C4-2B (cell line): ENCODE measurements at regions not wholly inside any gene's neighbourhood (a gene's known extent, or its start where the extent isn't known, plus 50 kb on each side); places are given as distances from the start of the nearest gene placed in this dataset.

Experiments used
- ZFX ChIP-seq: fragments of 450-650 bp; IDR thresholded peaks from 2 replicates; pipeline ENCODE4 v1.6.1; 2017
- TF ChIP-seq, protein P1 (sequence below): fragments of 450-650 bp; conservative IDR thresholded peaks from 2 replicates; pipeline ENCODE4 v1.5.1; 2017; ENCODE audit warnings: mild to moderate bottlenecking

DNA sequence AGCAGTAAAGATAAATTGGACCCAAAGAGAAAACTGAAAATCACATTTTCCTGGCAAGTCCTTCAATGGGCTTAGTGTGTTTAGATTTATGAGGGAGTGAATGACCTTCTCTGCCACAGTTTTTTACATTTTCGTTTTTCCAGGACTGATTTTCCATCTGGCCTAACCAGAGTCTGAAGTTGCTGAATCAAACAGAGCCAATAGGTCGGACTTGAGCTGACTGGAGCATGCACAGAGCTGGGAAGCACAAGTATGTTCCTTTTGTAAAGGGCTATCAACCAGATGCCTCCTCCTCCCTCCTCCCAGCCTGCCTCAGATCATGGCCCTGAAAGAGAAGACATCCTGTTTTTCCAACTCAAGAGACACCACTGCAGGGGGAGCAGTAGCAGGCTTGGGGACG is 126.0 kb upstream of the ANKRD1 start:
- TF ChIP-seq, protein P1, sequence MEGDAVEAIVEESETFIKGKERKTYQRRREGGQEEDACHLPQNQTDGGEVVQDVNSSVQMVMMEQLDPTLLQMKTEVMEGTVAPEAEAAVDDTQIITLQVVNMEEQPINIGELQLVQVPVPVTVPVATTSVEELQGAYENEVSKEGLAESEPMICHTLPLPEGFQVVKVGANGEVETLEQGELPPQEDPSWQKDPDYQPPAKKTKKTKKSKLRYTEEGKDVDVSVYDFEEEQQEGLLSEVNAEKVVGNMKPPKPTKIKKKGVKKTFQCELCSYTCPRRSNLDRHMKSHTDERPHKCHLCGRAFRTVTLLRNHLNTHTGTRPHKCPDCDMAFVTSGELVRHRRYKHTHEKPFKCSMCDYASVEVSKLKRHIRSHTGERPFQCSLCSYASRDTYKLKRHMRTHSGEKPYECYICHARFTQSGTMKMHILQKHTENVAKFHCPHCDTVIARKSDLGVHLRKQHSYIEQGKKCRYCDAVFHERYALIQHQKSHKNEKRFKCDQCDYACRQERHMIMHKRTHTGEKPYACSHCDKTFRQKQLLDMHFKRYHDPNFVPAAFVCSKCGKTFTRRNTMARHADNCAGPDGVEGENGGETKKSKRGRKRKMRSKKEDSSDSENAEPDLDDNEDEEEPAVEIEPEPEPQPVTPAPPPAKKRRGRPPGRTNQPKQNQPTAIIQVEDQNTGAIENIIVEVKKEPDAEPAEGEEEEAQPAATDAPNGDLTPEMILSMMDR, result no peak
- no peak for TF ChIP-seq ZFX
